HG03175 (cell line): ENCODE measurements at regions not wholly inside any gene's neighbourhood (a gene's known extent, or its start where the extent isn't known, plus 50 kb on each side); places are given as distances from the start of the nearest gene placed in this dataset.
"Not testable (repeated sequence)": the region's sequence is repeated elsewhere in the genome, so short reads cannot be mapped to it uniquely, and the experiment has no call there.

Experiments used
- ATAC-seq: cut with Tn5 transposase; IDR thresholded peaks from one replicate; pipeline ENCODE4 v1.9.1; 2021; ENCODE audit warnings: mild to moderate bottlenecking, moderate library complexity; ENCODE audit not compliant: unreplicated experiment

- no peak for ATAC-seq
Measured at GRCh38 chr6:164741938-164742451, 567.4 kb downstream of the C6orf118 start.

- ATAC-seq: not testable (repeated sequence)
Measured at GRCh38 chr6:164736090-164736489, 573.3 kb downstream of the C6orf118 start.

GRCh38 chr6:164731539-164731938 is 577.9 kb downstream of the C6orf118 start:
- ATAC-seq: no peak

GRCh38 chr6:164721460-164721859 is 587.9 kb downstream of the C6orf118 start:
- no peak for ATAC-seq

- ATAC-seq: no peak
Measured at GRCh38 chr6:164700497-164700896, 608.9 kb downstream of the C6orf118 start.

GRCh38 chr6:164695896-164696295 is 613.5 kb downstream of the C6orf118 start:
- no peak for ATAC-seq

- ATAC-seq: no peak
Measured at GRCh38 chr6:164694386-164694785, 615.0 kb downstream of the C6orf118 start.

- ATAC-seq: no peak
Measured at GRCh38 chr6:164693944-164694343, 615.5 kb downstream of the C6orf118 start.

- no peak for ATAC-seq
Measured at GRCh38 chr6:164692772-164693510, 616.5 kb downstream of the C6orf118 start.

GRCh38 chr6:164690702-164691500 is 618.5 kb downstream of the C6orf118 start:
- no peak for ATAC-seq

GRCh38 chr6:164690241-164690640 is 619.2 kb downstream of the C6orf118 start:
- no peak for ATAC-seq

- no peak for ATAC-seq
Measured at GRCh38 chr6:164665328-164665727, 644.1 kb downstream of the C6orf118 start.

GRCh38 chr6:164663634-164664033 is 645.8 kb downstream of the C6orf118 start:
- no peak for ATAC-seq

GRCh38 chr6:164661716-164662115 is 647.7 kb downstream of the C6orf118 start:
- no peak for ATAC-seq

- no peak for ATAC-seq
Measured at GRCh38 chr6:164660781-164661180, 648.6 kb downstream of the C6orf118 start.

GRCh38 chr6:164640956-164641355 is 668.4 kb downstream of the C6orf118 start:
- no peak for ATAC-seq

- no peak for ATAC-seq
Measured at GRCh38 chr6:164628302-164628931, 681.0 kb downstream of the C6orf118 start.

- ATAC-seq: no peak
Measured at GRCh38 chr6:164616917-164617524, 692.4 kb downstream of the C6orf118 start.

- no peak for ATAC-seq
Measured at GRCh38 chr6:164612751-164613150, 696.7 kb downstream of the C6orf118 start.

- not testable (repeated sequence) for ATAC-seq
Measured at GRCh38 chr6:164610859-164611258, 698.5 kb downstream of the C6orf118 start.

- not testable (repeated sequence) for ATAC-seq
Measured at GRCh38 chr6:164602415-164602814, 707.0 kb downstream of the C6orf118 start.
